ENCODE measurements at regions not wholly inside any gene's neighbourhood (a gene's known extent, or its start where the extent isn't known, plus 50 kb on each side); places are given as distances from the start of the nearest gene placed in this dataset.

GRCh38 chr5:74225587-74225986, 414.9 kb downstream of the ENC1 start:
- H3K27ac ChIP-seq (ENCODE audit: low read depth, low read length) = no peak overlapping the region
- no peaks in the 10 kb centered on the region for H3K9me3 ChIP-seq (ENCODE audit: control insufficient read depth in 1 of 2, insufficient read depth in 1 of 2, low read depth in 1 of 2, low read length in 2 of 2)
- BruUV-seq (replicated peaks) = no TSS peak
- no peak overlapping the region for H3K4me2 ChIP-seq (ENCODE audit: low read length)
- intact Hi-C loops (cut with micrococcal nuclease) = no loop called here
- H3K27me3 ChIP-seq (ENCODE audit: insufficient read depth, low read length) = no peaks in the 10 kb centered on the region
- no peak overlapping the region for H2AFZ ChIP-seq (ENCODE audit: low read depth, low read length, poor library complexity, severe bottlenecking)
- no peaks in the 10 kb centered on the region for H3K79me2 ChIP-seq (ENCODE audit: insufficient read depth, low read length)
- no peak for ATAC-seq
- CTCF ChIA-PET = interaction anchor here (1.2 kb wide), 1 partner anchor 13 kb away, joined by 5 read pairs; no protein-coding TSS in a partner anchor
- RAD21 ChIA-PET (ENCODE audit: low non-redundant PET in 1 of 2, low total read pairs in 2 of 2, uncharacterized antibody in 2 of 2, unreplicated experiment in 2 of 2) = no interaction called here
- no peaks in the 10 kb centered on the region for H4K20me1 ChIP-seq (ENCODE audit: insufficient read depth)
- no peaks in the 10 kb centered on the region for H3K9me2 ChIP-seq (ENCODE audit: insufficient read depth)
- POLR2A ChIA-PET = no interaction called here
- H3K9ac ChIP-seq (ENCODE audit: low read length) = no peak overlapping the region
- H3K4me3 ChIP-seq (replicated peaks in 1 of 2; ENCODE audit: low read depth in 1 of 2, low read length in 2 of 2) = no peak overlapping the region
- TF ChIP-seq EGR1 (IDR thresholded peaks at IDR 0.05; ENCODE audit: low read depth) (no peak), ZFX (IDR thresholded peaks at IDR 0.05) (no peak), JUND (IDR thresholded peaks at IDR 0.05) (no peak), CBX3 (IDR thresholded peaks at IDR 0.05; ENCODE audit: low read depth) (no peak), CTCF (IDR thresholded peaks at IDR 0.05 in 2 of 3, conservative IDR thresholded peaks at IDR 0.05 in 1 of 3; ENCODE audit: borderline replicate concordance in 1 of 3, insufficient read depth in 1 of 3, low read depth in 2 of 3, low read length in 2 of 3) (no peak), POLR2AphosphoS5 (IDR thresholded peaks at IDR 0.05; ENCODE audit: low read depth, low read length) (no peak), SIN3A (IDR thresholded peaks at IDR 0.05; ENCODE audit: low read depth) (no peak)
- TF ChIP-seq, protein P1, sequence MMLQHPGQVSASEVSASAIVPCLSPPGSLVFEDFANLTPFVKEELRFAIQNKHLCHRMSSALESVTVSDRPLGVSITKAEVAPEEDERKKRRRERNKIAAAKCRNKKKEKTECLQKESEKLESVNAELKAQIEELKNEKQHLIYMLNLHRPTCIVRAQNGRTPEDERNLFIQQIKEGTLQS (IDR thresholded peaks at IDR 0.05) = no peak
- H3K36me3 ChIP-seq (ENCODE audit: control insufficient read depth in 1 of 2, insufficient read depth in 2 of 2, low read length in 2 of 2) = no peaks in the 10 kb centered on the region
- DNase-seq (ENCODE audit: low read depth, low spot score) = no peak
- no peaks in the 10 kb centered on the region for H3K4me1 ChIP-seq (ENCODE audit: control insufficient read depth in 1 of 2, insufficient read depth in 2 of 2, low read length in 2 of 2)

DNA sequence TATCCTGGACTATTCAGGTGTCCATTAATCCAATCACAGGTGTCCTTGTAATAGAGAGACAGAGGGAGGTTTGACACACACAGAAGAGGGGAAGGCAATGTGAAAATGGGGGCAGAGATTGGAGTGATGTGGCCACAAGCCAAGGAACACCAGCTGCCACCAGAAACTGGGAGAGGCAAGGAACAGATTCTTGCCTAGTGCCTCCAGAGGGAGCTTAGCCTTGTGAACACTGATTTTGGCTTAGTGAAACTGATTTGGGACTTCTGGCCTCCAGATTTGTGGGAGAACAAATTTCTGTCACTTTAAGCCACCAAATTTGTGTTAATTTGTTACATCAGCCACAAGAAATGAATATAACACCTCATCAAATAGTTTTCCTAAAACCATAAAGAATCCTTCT, 416.2 kb downstream of the ENC1 start:
- Histone ChIP-seq H3K4me2 (ENCODE audit: low read length) (no peak overlapping the region), H3K9me3 (ENCODE audit: control insufficient read depth in 1 of 2, insufficient read depth in 1 of 2, low read depth in 1 of 2, low read length in 2 of 2) (no peaks in the 10 kb centered on the region), H3K27ac (ENCODE audit: low read depth, low read length) (no peak overlapping the region), H3K79me2 (ENCODE audit: insufficient read depth, low read length) (no peaks in the 10 kb centered on the region), H3K4me1 (ENCODE audit: control insufficient read depth in 1 of 2, insufficient read depth in 2 of 2, low read length in 2 of 2) (no peaks in the 10 kb centered on the region), H3K9me2 (ENCODE audit: insufficient read depth) (no peaks in the 10 kb centered on the region), H3K27me3 (ENCODE audit: insufficient read depth, low read length) (no peaks in the 10 kb centered on the region), H3K9ac (ENCODE audit: low read length) (no peak overlapping the region), H4K20me1 (ENCODE audit: insufficient read depth) (no peaks in the 10 kb centered on the region), H3K4me3 (replicated peaks in 1 of 2; ENCODE audit: low read depth in 1 of 2, low read length in 2 of 2) (no peak overlapping the region), H3K36me3 (ENCODE audit: control insufficient read depth in 1 of 2, insufficient read depth in 2 of 2, low read length in 2 of 2) (no peaks in the 10 kb centered on the region), H2AFZ (ENCODE audit: low read depth, low read length, poor library complexity, severe bottlenecking) (no peak overlapping the region)
- no TSS peak for BruUV-seq (replicated peaks)
- ChIA-PET RAD21 (ENCODE audit: low non-redundant PET in 1 of 2, low total read pairs in 2 of 2, uncharacterized antibody in 2 of 2, unreplicated experiment in 2 of 2) (no interaction called here), POLR2A (no interaction called here), CTCF (interaction anchor here (1.5 kb wide), 1 partner anchor 12 kb away, joined by 5 read pairs; no protein-coding TSS in a partner anchor)
- DNase-seq (ENCODE audit: low read depth, low spot score) (no peak), ATAC-seq (no peak)
- intact Hi-C loops (cut with micrococcal nuclease) = no loop called here
- TF ChIP-seq MAX (IDR thresholded peaks at IDR 0.05) (no peak), YY1 (IDR thresholded peaks at IDR 0.05; ENCODE audit: extremely low read depth, insufficient replicate concordance, low read depth, low read length) (no peak), CEBPB (IDR thresholded peaks at IDR 0.05; ENCODE audit: low read depth) (no peak), SRF (IDR thresholded peaks at IDR 0.05; ENCODE audit: low read depth) (no peak), CBX3 (IDR thresholded peaks at IDR 0.05; ENCODE audit: low read depth) (no peak), SIN3A (IDR thresholded peaks at IDR 0.05; ENCODE audit: low read depth) (no peak), FOSL1 (IDR thresholded peaks at IDR 0.05; ENCODE audit: low read depth) (no peak), JUND (IDR thresholded peaks at IDR 0.05) (no peak), POLR2AphosphoS5 (IDR thresholded peaks at IDR 0.05; ENCODE audit: low read depth, low read length) (no peak), EZH2 (IDR thresholded peaks at IDR 0.05) (no peak), SP1 (IDR thresholded peaks at IDR 0.05; ENCODE audit: low read depth) (no peak), ZNF274 (IDR thresholded peaks at IDR 0.05; ENCODE audit: low read depth, low read length) (no peak), ZFX (IDR thresholded peaks at IDR 0.05) (no peak), EZH2phosphoT487 (IDR thresholded peaks at IDR 0.05; ENCODE audit: borderline replicate concordance) (no peak), TCF7L2 (IDR thresholded peaks at IDR 0.05; ENCODE audit: borderline replicate concordance, extremely low read depth, insufficient read depth, insufficient read length) (no peak), EGR1 (IDR thresholded peaks at IDR 0.05; ENCODE audit: low read depth) (no peak), ELF1 (IDR thresholded peaks at IDR 0.05; ENCODE audit: borderline replicate concordance, low read depth) (no peak)
